Muscle of arm (tissue), 1 donor: ENCODE measurements at regions not wholly inside any gene's neighbourhood (a gene's known extent, or its start where the extent isn't known, plus 50 kb on each side); places are given as distances from the start of the nearest gene placed in this dataset.
"Not testable (repeated sequence)": the region's sequence is repeated elsewhere in the genome, so short reads cannot be mapped to it uniquely, and the experiment has no call there.

Experiments used
- DNase-seq: peaks from one replicate; pipeline ENCODE4 v3.0.0-alpha.2; 2013

- not testable (repeated sequence) for DNase-seq
These were observed 91.5 kb upstream of the MBIP start for GRCh38 chr14:36411951-36412350.

GRCh38 chr14:36408388-36408787, 88.0 kb upstream of the MBIP start:
- no peak for DNase-seq

GRCh38 chr14:36405589-36406274, 85.3 kb upstream of the MBIP start:
- DNase-seq, result no peak

- no peak for DNase-seq
These were observed 82.4 kb upstream of the MBIP start for GRCh38 chr14:36402867-36403266.

GRCh38 chr14:36398463-36399291, 78.2 kb upstream of the MBIP start:
- no peak for DNase-seq

GRCh38 chr14:36397357-36397756, 76.9 kb upstream of the MBIP start:
- DNase-seq, result no peak

GRCh38 chr14:36396798-36397197, 76.4 kb upstream of the MBIP start:
- no peak for DNase-seq

GRCh38 chr14:36394593-36394992, 74.2 kb upstream of the MBIP start:
- DNase-seq, result no peak

- DNase-seq, result no peak
These were observed 70.3 kb upstream of the MBIP start for GRCh38 chr14:36390718-36391117.

- DNase-seq, result no peak
These were observed 63.5 kb upstream of the MBIP start for GRCh38 chr14:36383767-36384431.

- peak; percentile 43 for DNase-seq
These were observed 53.7 kb upstream of the MBIP start for GRCh38 chr14:36373982-36374673.
